ENCODE measurements at regions not wholly inside any gene's neighbourhood (a gene's known extent, or its start where the extent isn't known, plus 50 kb on each side); places are given as distances from the start of the nearest gene placed in this dataset.

DNA sequence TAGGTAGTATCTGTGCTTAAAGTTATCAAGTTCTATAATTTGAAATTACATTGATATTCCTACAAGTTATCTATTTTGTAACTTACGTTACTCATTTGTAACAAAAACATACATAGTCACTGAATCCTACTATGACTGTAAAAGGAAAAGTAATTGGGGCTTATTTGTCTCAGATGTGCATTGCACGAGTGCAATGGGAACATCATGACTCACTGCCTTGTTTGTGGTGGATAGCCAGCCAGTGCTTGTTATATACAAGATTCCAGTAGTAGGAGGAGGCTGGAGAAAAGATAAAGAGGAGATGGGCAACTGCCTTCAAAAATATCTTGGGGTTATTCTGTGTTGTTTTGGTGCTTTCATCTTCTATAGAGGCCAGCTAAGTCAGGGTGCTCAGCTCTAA is 164.1 kb downstream of the RNF144B start:
- FAIRE-seq (no peak), DNase-seq (ENCODE audit: insufficient read length, low spot score) (no peak)
- no peak for TF ChIP-seq PAX5 (IDR thresholded peaks at IDR 0.05; ENCODE audit: insufficient read depth, low read length, severe bottlenecking)
- no peak for TF ChIP-seq POLR2A (IDR thresholded peaks at IDR 0.05; ENCODE audit: low read depth, low read length)
- TF ChIP-seq POU2F2 (IDR thresholded peaks at IDR 0.05; ENCODE audit: low read depth, low read length) = no peak
- TF ChIP-seq POLR2AphosphoS5 (IDR thresholded peaks at IDR 0.05; ENCODE audit: low read depth, low read length) = no peak
- TF ChIP-seq SPI1 (IDR thresholded peaks at IDR 0.05; ENCODE audit: low read depth, low read length) = no peak
- TF ChIP-seq TAF1 (IDR thresholded peaks at IDR 0.05; ENCODE audit: low read depth, low read length) = no peak

DNA sequence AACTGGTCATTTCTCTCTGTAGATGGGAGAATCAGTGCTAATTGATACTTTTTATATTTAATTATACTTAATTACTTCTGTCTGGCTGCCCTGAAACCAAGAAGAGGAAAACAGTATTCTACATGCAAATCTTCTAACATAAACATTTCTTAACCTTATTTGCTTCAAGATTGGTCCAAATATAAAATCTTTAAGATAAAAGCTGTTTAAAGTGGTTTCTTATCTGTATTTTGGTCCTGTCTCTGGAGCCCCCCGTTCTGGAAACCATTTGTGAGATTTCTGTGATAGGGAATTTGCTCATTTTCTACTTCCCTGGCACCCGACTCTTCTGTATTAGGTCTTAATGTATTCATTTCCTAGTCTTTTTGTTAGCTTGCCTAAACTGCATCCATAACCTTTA is 168.6 kb downstream of the RNF144B start:
- no peak for DNase-seq (ENCODE audit: insufficient read length, low spot score)
- FAIRE-seq = no peak
- TF ChIP-seq SPI1 (IDR thresholded peaks at IDR 0.05; ENCODE audit: low read depth, low read length) = no peak
- TF ChIP-seq POU2F2 (IDR thresholded peaks at IDR 0.05; ENCODE audit: low read depth, low read length) = no peak
- no peak for TF ChIP-seq POLR2A (IDR thresholded peaks at IDR 0.05; ENCODE audit: low read depth, low read length)
- no peak for TF ChIP-seq TAF1 (IDR thresholded peaks at IDR 0.05; ENCODE audit: low read depth, low read length)
- TF ChIP-seq POLR2AphosphoS5 (IDR thresholded peaks at IDR 0.05; ENCODE audit: low read depth, low read length) = no peak
- no peak for TF ChIP-seq PAX5 (IDR thresholded peaks at IDR 0.05; ENCODE audit: insufficient read depth, low read length, severe bottlenecking)

DNA sequence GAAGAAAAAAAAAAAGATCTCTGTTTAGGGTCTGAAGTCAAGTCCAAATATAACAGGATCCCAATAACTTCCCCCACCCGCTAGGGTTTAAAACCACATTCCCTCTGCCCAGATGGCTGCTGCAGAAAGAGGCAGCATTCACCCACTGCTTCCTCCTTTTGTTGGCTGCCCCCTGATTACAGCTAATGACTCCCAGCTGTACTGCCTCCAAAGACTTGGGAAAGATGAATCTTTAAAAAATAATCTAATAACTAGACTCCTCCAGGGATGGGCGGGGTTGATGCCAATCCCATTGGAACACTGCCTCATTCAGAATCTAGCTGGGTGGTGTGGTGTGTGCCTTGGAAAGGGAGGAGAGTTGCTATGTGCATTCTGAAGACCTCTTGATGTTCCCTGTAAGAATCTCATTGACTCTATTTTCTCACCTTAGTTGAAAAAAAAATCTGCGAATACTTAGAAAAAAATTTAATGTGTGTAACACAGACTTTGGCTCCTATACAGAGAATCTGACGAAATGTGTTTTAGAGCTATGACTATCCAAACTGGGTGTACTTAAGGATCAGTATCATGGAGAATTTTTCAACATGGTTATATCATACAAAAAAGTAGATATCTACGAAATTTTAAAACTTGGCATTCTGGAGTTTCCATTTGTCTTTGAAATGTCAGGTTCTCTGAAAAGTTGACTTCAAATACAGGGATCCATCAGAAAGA is 174.0 kb downstream of the RNF144B start:
- no peak for TF ChIP-seq POU2F2 (IDR thresholded peaks at IDR 0.05; ENCODE audit: low read depth, low read length)
- TF ChIP-seq SPI1 (IDR thresholded peaks at IDR 0.05; ENCODE audit: low read depth, low read length) = no peak
- DNase-seq (ENCODE audit: insufficient read length, low spot score) (no peak), FAIRE-seq (no peak)

DNA sequence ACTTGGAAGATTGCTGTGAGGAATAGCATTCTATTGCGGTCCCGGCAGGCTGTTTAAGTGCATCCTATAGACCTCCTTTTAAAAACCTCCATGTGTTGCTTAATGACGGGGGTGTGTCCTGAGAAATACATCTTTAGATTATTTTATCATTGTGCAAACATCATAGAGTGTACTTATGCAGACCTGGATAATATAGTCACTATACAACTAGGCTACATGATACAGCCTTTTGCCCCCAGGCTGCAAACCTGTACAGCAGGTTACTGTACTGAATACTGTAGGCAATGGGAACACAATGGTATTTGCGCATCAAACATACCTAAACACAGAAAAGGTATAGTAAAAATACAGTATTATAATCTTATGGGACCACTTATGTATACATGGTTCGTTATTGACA is 175.6 kb downstream of the RNF144B start:
- no peak for FAIRE-seq
- no peak for DNase-seq (ENCODE audit: insufficient read length, low spot score)
- no peak for TF ChIP-seq PAX5 (IDR thresholded peaks at IDR 0.05; ENCODE audit: insufficient read depth, low read length, severe bottlenecking)
- no peak for TF ChIP-seq POU2F2 (IDR thresholded peaks at IDR 0.05; ENCODE audit: low read depth, low read length)
- TF ChIP-seq POLR2AphosphoS5 (IDR thresholded peaks at IDR 0.05; ENCODE audit: low read depth, low read length) = no peak
- TF ChIP-seq POLR2A (IDR thresholded peaks at IDR 0.05; ENCODE audit: low read depth, low read length) = no peak
- TF ChIP-seq TAF1 (IDR thresholded peaks at IDR 0.05; ENCODE audit: low read depth, low read length) = no peak
- no peak for TF ChIP-seq SPI1 (IDR thresholded peaks at IDR 0.05; ENCODE audit: low read depth, low read length)

DNA sequence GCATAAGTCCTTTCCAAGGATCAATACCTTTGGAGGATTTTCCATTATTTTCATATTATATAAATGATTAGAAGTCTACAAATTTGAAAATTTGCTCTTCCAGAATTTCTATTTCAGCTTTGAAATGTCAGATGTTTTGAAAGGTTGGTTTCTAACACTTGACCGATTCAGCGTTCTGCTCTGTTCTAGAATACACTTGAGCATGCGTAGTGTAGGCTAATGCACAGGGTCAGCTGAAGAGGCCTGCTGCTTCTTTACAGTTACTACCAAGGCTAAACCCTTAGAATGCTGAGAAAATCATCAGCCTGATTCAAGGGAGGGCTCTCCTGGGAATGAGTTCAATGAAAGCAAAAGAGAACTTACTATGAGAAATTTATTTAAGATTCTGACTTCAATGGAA is 177.6 kb downstream of the RNF144B start:
- TF ChIP-seq SPI1 (IDR thresholded peaks at IDR 0.05; ENCODE audit: low read depth, low read length) = no peak
- no peak for TF ChIP-seq POLR2A (IDR thresholded peaks at IDR 0.05; ENCODE audit: low read depth, low read length)
- TF ChIP-seq POLR2AphosphoS5 (IDR thresholded peaks at IDR 0.05; ENCODE audit: low read depth, low read length) = no peak
- no peak for TF ChIP-seq TAF1 (IDR thresholded peaks at IDR 0.05; ENCODE audit: low read depth, low read length)
- TF ChIP-seq PAX5 (IDR thresholded peaks at IDR 0.05; ENCODE audit: insufficient read depth, low read length, severe bottlenecking) = no peak
- TF ChIP-seq POU2F2 (IDR thresholded peaks at IDR 0.05; ENCODE audit: low read depth, low read length) = no peak
- DNase-seq (ENCODE audit: insufficient read length, low spot score) (no peak), FAIRE-seq (no peak)

DNA sequence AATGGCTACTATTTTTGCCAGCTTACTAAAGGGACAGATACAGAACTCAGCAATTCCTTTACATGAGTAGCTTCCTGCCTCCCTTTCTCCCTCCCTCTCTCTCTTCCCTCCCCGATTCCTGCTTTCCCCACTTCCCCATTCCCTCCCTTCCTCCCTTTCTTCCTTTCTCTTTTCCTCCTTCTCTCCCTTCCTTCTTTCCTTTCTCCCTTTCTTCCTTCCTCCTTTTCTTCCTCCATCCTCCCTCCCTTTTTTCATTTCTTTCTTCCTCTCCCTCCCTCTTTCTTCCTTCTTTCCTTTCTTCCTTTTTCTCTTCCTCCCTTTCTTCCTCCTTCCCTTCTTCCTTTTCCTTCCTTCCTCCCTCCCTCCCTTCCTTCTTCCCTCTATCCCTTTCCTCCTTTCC is 178.1 kb downstream of the RNF144B start:
- TF ChIP-seq SPI1 (IDR thresholded peaks at IDR 0.05; ENCODE audit: low read depth, low read length) (no peak), POLR2A (IDR thresholded peaks at IDR 0.05; ENCODE audit: low read depth, low read length) (no peak), TAF1 (IDR thresholded peaks at IDR 0.05; ENCODE audit: low read depth, low read length) (no peak), POLR2AphosphoS5 (IDR thresholded peaks at IDR 0.05; ENCODE audit: low read depth, low read length) (no peak), PAX5 (IDR thresholded peaks at IDR 0.05; ENCODE audit: insufficient read depth, low read length, severe bottlenecking) (no peak), POU2F2 (IDR thresholded peaks at IDR 0.05; ENCODE audit: low read depth, low read length) (no peak)
- FAIRE-seq (no peak), DNase-seq (ENCODE audit: insufficient read length, low spot score) (no peak)

DNA sequence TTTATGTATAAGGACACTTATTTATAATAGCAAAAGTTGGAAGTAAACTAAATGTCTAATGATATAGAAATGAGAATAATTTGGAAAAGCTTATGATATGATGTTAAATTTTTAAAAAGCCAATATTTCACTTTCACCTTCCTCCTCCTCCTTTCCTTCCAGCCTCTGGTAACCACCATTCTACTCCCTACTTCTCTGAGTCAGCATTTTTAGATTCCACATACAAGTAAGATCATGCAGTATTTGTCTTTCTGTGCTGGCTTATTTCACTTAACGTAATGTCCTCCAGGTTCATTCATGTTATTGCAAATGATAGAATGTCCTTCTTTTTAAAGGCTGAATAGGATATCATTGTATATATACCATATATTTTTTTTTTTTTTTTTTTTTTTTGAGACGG is 180.2 kb downstream of the RNF144B start:
- TF ChIP-seq PAX5 (IDR thresholded peaks at IDR 0.05; ENCODE audit: insufficient read depth, low read length, severe bottlenecking) (no peak), POU2F2 (IDR thresholded peaks at IDR 0.05; ENCODE audit: low read depth, low read length) (no peak), SPI1 (IDR thresholded peaks at IDR 0.05; ENCODE audit: low read depth, low read length) (no peak), TAF1 (IDR thresholded peaks at IDR 0.05; ENCODE audit: low read depth, low read length) (no peak), POLR2AphosphoS5 (IDR thresholded peaks at IDR 0.05; ENCODE audit: low read depth, low read length) (no peak), POLR2A (IDR thresholded peaks at IDR 0.05; ENCODE audit: low read depth, low read length) (no peak)
- FAIRE-seq (no peak), DNase-seq (ENCODE audit: insufficient read length, low spot score) (no peak)

DNA sequence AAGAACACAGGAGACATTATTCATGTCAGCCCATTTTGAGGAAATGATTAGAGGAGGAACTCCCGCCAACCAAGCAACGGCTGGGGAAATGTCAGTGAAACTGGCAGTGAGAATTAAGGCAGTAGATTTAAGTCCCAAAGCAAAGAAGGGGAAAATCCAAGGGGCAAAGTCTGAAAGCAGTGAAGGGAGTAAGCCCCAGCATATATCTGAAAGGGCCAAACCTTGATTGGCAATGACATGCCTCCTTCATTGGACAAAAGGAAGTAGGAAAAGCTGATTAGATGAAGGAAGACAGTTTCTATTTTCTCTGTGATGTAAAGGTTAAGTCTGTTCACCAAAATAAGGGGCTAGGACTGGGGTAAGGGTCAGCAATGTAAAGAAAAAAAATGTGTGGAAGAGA is 190.3 kb downstream of the RNF144B start:
- TF ChIP-seq PAX5 (IDR thresholded peaks at IDR 0.05; ENCODE audit: insufficient read depth, low read length, severe bottlenecking) (no peak), POLR2AphosphoS5 (IDR thresholded peaks at IDR 0.05; ENCODE audit: low read depth, low read length) (no peak), POLR2A (IDR thresholded peaks at IDR 0.05; ENCODE audit: low read depth, low read length) (no peak), POU2F2 (IDR thresholded peaks at IDR 0.05; ENCODE audit: low read depth, low read length) (no peak)
- FAIRE-seq (no peak), DNase-seq (ENCODE audit: insufficient read length, low spot score) (no peak)

DNA sequence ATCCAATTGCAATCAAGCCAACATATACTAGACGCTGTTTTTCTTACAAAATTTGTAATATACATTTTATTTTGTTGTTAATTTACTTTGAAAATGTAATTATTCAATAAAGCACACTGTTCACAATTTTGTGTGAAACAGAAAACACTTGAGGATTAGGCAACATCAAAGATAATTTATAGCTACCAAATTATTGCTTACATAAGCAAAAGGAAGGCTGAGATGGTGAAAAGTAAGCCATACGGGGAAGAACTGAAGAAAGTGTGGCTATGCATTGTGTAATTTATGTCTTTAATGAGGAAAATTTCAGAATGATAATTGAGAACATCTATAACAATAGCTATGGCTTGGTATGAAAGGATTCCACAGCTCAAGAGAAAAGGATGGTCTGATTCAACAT is 192.0 kb downstream of the RNF144B start:
- no peak for FAIRE-seq
- TF ChIP-seq POU2F2 (IDR thresholded peaks at IDR 0.05; ENCODE audit: low read depth, low read length) = no peak
- TF ChIP-seq POLR2A (IDR thresholded peaks at IDR 0.05; ENCODE audit: low read depth, low read length) = no peak
- no peak for TF ChIP-seq TAF1 (IDR thresholded peaks at IDR 0.05; ENCODE audit: low read depth, low read length)
- TF ChIP-seq POLR2AphosphoS5 (IDR thresholded peaks at IDR 0.05; ENCODE audit: low read depth, low read length) = no peak
- no peak for TF ChIP-seq SPI1 (IDR thresholded peaks at IDR 0.05; ENCODE audit: low read depth, low read length)
- TF ChIP-seq PAX5 (IDR thresholded peaks at IDR 0.05; ENCODE audit: insufficient read depth, low read length, severe bottlenecking) = no peak
- DNase-seq (ENCODE audit: insufficient read length, low spot score) = no peak

DNA sequence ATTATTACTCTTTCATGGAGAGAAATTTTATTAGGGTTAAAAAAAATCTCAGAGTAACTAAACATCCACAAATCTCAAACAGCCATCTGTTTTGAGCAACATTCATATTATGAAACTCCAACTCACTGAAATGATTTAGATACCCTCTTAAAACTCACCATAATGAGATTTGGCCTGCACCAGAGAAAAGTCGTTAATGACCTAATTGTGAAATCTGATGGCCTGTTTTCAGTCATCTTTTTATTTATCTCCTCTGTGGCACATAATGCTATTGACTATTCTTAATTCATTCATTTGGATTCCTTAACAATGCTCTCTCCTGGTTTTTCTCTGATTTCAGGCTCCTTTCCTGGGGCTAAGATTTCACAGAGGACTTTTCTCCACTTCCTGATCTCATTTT is 192.7 kb downstream of the RNF144B start:
- DNase-seq (ENCODE audit: insufficient read length, low spot score) (no peak), FAIRE-seq (no peak)
- TF ChIP-seq SPI1 (IDR thresholded peaks at IDR 0.05; ENCODE audit: low read depth, low read length) (no peak), POLR2AphosphoS5 (IDR thresholded peaks at IDR 0.05; ENCODE audit: low read depth, low read length) (no peak), TAF1 (IDR thresholded peaks at IDR 0.05; ENCODE audit: low read depth, low read length) (no peak), POU2F2 (IDR thresholded peaks at IDR 0.05; ENCODE audit: low read depth, low read length) (no peak), PAX5 (IDR thresholded peaks at IDR 0.05; ENCODE audit: insufficient read depth, low read length, severe bottlenecking) (no peak)
